Loucy (cell line): ENCODE measurements at regions not wholly inside any gene's neighbourhood (a gene's known extent, or its start where the extent isn't known, plus 50 kb on each side); places are given as distances from the start of the nearest gene placed in this dataset.

Experiments
- H2AFZ ChIP-seq: fragments of 200-600 bp; sonication (generic); 2 replicates; pipeline ENCODE4 v1.6.0; 2016; ENCODE audit warnings: antibody characterized with exemption, mild to moderate bottlenecking, low read length, moderate library complexity
- H3F3A ChIP-seq: fragments of 200-600 bp; 2 replicates; pipeline ENCODE4 v1.6.0; 2016; ENCODE audit warnings: antibody characterized with exemption, low read depth, mild to moderate bottlenecking
- H3K27me3 ChIP-seq: fragments of 200-600 bp; sonication (generic); 2 replicates; pipeline ENCODE4 v1.6.1; 2014; ENCODE audit warnings: low read length, mild to moderate bottlenecking; ENCODE audit not compliant: insufficient read depth, poor library complexity, severe bottlenecking
- H3K36me3 ChIP-seq: fragments of 200-600 bp; sonication (generic); 2 replicates; pipeline ENCODE4 v1.6.1; 2016; ENCODE audit warnings: low read length; ENCODE audit not compliant: insufficient read depth
- H3K4me1 ChIP-seq: fragments of 200-600 bp; sonication (generic); 2 replicates; pipeline ENCODE4 v1.5.1; 2014; ENCODE audit warnings: low read length, mild to moderate bottlenecking; ENCODE audit not compliant: insufficient read depth, poor library complexity, severe bottlenecking
- H3K4me2 ChIP-seq: fragments of 200-600 bp; sonication (generic); 2 replicates; pipeline ENCODE4 v1.6.0; 2014; ENCODE audit warnings: antibody characterized with exemption, low read length, low read depth, mild to moderate bottlenecking; ENCODE audit not compliant: poor library complexity, severe bottlenecking
- H3K4me3 ChIP-seq: fragments of 200-600 bp; sonication (generic); 2 replicates; pipeline ENCODE4 v1.5.1; 2014; ENCODE audit warnings: low read length, mild to moderate bottlenecking, mixed read lengths; ENCODE audit not compliant: poor library complexity, severe bottlenecking
- H3K79me2 ChIP-seq: fragments of 200-600 bp; sonication (generic); 2 replicates; pipeline ENCODE4 v1.6.1; 2014; ENCODE audit warnings: low read length; ENCODE audit not compliant: insufficient read depth
- H3K9ac ChIP-seq: fragments of 200-600 bp; sonication (generic); 2 replicates; pipeline ENCODE4 v1.6.0; 2014; ENCODE audit warnings: mild to moderate bottlenecking, low read depth, low read length, moderate library complexity; ENCODE audit not compliant: poor library complexity, severe bottlenecking
- H3K9me2 ChIP-seq: fragments of 200-600 bp; sonication (generic); replicated peaks from 2 replicates; pipeline ENCODE4 v1.6.1; 2016; ENCODE audit warnings: low read depth, low read length, mixed read lengths
- H3K9me3 ChIP-seq: fragments of 200-600 bp; sonication (generic); 2 replicates; pipeline ENCODE4 v1.6.1; 2014; ENCODE audit warnings: mild to moderate bottlenecking, antibody characterized with exemption, low read length, low read depth; ENCODE audit not compliant: insufficient read depth
- H4K20me1 ChIP-seq: fragments of 200-600 bp; sonication (generic); 2 replicates; pipeline ENCODE4 v1.6.0; 2014; ENCODE audit warnings: antibody characterized with exemption, low read length, mild to moderate bottlenecking; ENCODE audit not compliant: insufficient read depth, poor library complexity, severe bottlenecking
- EZH2phosphoT487 ChIP-seq: fragments of 200-600 bp; IDR thresholded peaks from 2 replicates; pipeline ENCODE4 v1.6.1; 2018; ENCODE audit warnings: antibody characterized with exemption, mild to moderate bottlenecking, moderate library complexity, borderline replicate concordance
- TF ChIP-seq, protein P1 (sequence below): fragments of 200-600 bp; sonication (generic); conservative IDR thresholded peaks from 2 replicates; pipeline ENCODE4 v1.5.1; 2014; ENCODE audit warnings: mild to moderate bottlenecking, antibody characterized with exemption, low read length

DNA sequence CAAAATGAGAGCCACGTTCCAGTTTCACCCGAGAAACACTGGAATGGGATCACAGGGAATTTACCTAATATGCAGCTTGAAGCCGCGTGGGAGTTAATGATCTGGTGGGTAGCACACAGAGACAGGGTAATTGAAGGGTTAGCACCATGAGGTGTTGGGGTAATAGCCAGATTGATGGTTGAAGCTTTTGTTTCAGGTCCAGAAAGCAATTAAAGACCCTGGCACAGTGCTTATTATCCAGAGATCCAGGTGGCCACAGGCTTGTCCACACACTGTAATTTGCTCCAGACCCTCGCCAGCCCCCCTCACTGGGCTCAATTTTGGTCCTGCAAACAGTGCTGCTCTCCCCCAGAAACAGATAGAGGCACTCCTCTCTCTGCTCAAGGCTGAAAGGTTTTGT lies 282.5 kb upstream of the ISX start:
- no peak overlapping the region for H2AFZ ChIP-seq
- no peaks in the 10 kb centered on the region for H3K27me3 ChIP-seq
- no peak overlapping the region for H3K4me2 ChIP-seq
- TF ChIP-seq EZH2phosphoT487: no peak
- TF ChIP-seq, protein P1, sequence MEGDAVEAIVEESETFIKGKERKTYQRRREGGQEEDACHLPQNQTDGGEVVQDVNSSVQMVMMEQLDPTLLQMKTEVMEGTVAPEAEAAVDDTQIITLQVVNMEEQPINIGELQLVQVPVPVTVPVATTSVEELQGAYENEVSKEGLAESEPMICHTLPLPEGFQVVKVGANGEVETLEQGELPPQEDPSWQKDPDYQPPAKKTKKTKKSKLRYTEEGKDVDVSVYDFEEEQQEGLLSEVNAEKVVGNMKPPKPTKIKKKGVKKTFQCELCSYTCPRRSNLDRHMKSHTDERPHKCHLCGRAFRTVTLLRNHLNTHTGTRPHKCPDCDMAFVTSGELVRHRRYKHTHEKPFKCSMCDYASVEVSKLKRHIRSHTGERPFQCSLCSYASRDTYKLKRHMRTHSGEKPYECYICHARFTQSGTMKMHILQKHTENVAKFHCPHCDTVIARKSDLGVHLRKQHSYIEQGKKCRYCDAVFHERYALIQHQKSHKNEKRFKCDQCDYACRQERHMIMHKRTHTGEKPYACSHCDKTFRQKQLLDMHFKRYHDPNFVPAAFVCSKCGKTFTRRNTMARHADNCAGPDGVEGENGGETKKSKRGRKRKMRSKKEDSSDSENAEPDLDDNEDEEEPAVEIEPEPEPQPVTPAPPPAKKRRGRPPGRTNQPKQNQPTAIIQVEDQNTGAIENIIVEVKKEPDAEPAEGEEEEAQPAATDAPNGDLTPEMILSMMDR: no peak
- H3K79me2 ChIP-seq: no peaks in the 10 kb centered on the region
- no peaks in the 10 kb centered on the region for H3K4me1 ChIP-seq
- H4K20me1 ChIP-seq: no peaks in the 10 kb centered on the region
- no peak overlapping the region for H3K9ac ChIP-seq
- H3K9me3 ChIP-seq: peaks cover 7% of the 10 kb centered on the region
- H3K9me2 ChIP-seq: no peaks in the 10 kb centered on the region
- no peak overlapping the region for H3K4me3 ChIP-seq
- H3F3A ChIP-seq: no peaks in the 10 kb centered on the region
- H3K36me3 ChIP-seq: no peaks in the 10 kb centered on the region

DNA sequence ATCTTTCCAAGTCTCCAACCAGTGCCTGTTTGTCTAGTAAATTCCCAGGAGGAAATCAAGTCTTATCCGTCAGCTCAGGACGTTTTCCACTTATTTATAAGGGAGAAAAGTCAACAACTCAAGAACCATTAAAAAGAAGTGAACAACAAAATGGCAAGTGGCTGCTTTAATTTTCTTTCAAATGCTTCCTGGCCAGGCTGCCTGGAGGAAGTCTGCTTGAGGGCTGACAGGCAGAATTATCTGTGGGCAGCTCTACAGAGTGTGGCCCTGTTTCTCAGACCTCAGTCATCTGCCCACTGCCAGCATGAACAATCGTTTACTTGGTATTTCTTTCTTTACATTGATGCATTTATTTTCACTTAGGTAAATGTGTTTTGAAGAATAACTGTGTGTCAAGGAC lies 281.9 kb upstream of the ISX start:
- no peaks in the 10 kb centered on the region for H4K20me1 ChIP-seq
- H3K4me3 ChIP-seq: no peak overlapping the region
- H2AFZ ChIP-seq: no peak overlapping the region
- H3K4me2 ChIP-seq: no peak overlapping the region
- H3K79me2 ChIP-seq: no peaks in the 10 kb centered on the region
- no peaks in the 10 kb centered on the region for H3K4me1 ChIP-seq
- H3K9ac ChIP-seq: no peak overlapping the region
- peaks cover 7% of the 10 kb centered on the region for H3K9me3 ChIP-seq
- no peaks in the 10 kb centered on the region for H3F3A ChIP-seq
- TF ChIP-seq EZH2phosphoT487: no peak
- TF ChIP-seq, protein P1: no peak
- H3K9me2 ChIP-seq: no peaks in the 10 kb centered on the region
- no peaks in the 10 kb centered on the region for H3K36me3 ChIP-seq
- H3K27me3 ChIP-seq: no peaks in the 10 kb centered on the region

GRCh38 chr22:34797826-34798225 lies 268.1 kb upstream of the ISX start:
- no peak overlapping the region for H3K4me3 ChIP-seq
- H3K79me2 ChIP-seq: no peaks in the 10 kb centered on the region
- H3K36me3 ChIP-seq: no peaks in the 10 kb centered on the region
- no peak overlapping the region for H3K4me2 ChIP-seq
- no peaks in the 10 kb centered on the region for H4K20me1 ChIP-seq
- no peaks in the 10 kb centered on the region for H3K4me1 ChIP-seq
- H3K9ac ChIP-seq: no peak overlapping the region
- H3F3A ChIP-seq: no peaks in the 10 kb centered on the region
- H2AFZ ChIP-seq: no peak overlapping the region
- no peak for TF ChIP-seq EZH2phosphoT487
- TF ChIP-seq, protein P1: no peak
- no peaks in the 10 kb centered on the region for H3K27me3 ChIP-seq
- no peaks in the 10 kb centered on the region; the same call in 1 of the 2 replicates for H3K9me3 ChIP-seq
- H3K9me2 ChIP-seq: no peaks in the 10 kb centered on the region
